KMS-11 (cell line): ENCODE measurements at regions not wholly inside any gene's neighbourhood (a gene's known extent, or its start where the extent isn't known, plus 50 kb on each side); places are given as distances from the start of the nearest gene placed in this dataset.
"Not testable (repeated sequence)": the region's sequence is repeated elsewhere in the genome, so short reads cannot be mapped to it uniquely, and the experiment has no call there.

Source experiments
- H2AFZ ChIP-seq: fragments of 200-600 bp; sonication (generic); 2 replicates; pipeline ENCODE4 v1.6.1; 2016; ENCODE audit warnings: antibody characterized with exemption, mixed run types, low read depth
- H3K27ac ChIP-seq: fragments of 200-600 bp; sonication (generic); 2 replicates; pipeline ENCODE4 v1.6.1; 2016; ENCODE audit warnings: mild to moderate bottlenecking, mixed run types
- H3K27me3 ChIP-seq: fragments of 200-600 bp; sonication (generic); 2 replicates; pipeline ENCODE4 v1.6.1; 2017; ENCODE audit warnings: mild to moderate bottlenecking, low read depth, mixed run types, moderate library complexity; ENCODE audit not compliant: insufficient read depth
- H3K36me3 ChIP-seq: fragments of 200-600 bp; sonication (generic); 2 replicates; pipeline ENCODE4 v1.6.1; 2017; ENCODE audit warnings: mild to moderate bottlenecking, mixed run types; ENCODE audit not compliant: insufficient read depth
- H3K4me1 ChIP-seq: fragments of 200-600 bp; sonication (generic); 2 replicates; pipeline ENCODE4 v1.6.1; 2016; ENCODE audit warnings: mild to moderate bottlenecking, low read depth, mixed run types; ENCODE audit not compliant: poor library complexity, severe bottlenecking
- H3K4me2 ChIP-seq: fragments of 200-600 bp; sonication (generic); 2 replicates; pipeline ENCODE4 v1.7.0; 2016; ENCODE audit warnings: mild to moderate bottlenecking, mixed run types
- H3K4me3 ChIP-seq: fragments of 200-600 bp; sonication (generic); IDR thresholded peaks from 2 replicates; pipeline ENCODE4 v1.6.1; 2017; ENCODE audit warnings: low read depth, low read length, mixed read lengths; ENCODE audit not compliant: insufficient read depth
- H3K79me2 ChIP-seq: fragments of 200-600 bp; sonication (generic); 2 replicates; pipeline ENCODE4 v1.6.1; 2016; ENCODE audit warnings: low read depth, mixed run types; ENCODE audit not compliant: insufficient read depth
- H3K9ac ChIP-seq: fragments of 200-600 bp; sonication (generic); 2 replicates; pipeline ENCODE4 v1.6.1; 2016; ENCODE audit warnings: mild to moderate bottlenecking, mixed run types
- H4K20me1 ChIP-seq: fragments of 200-600 bp; sonication (generic); 2 replicates; pipeline ENCODE4 v1.6.1; 2016; ENCODE audit warnings: mild to moderate bottlenecking, mixed run types; ENCODE audit not compliant: insufficient read depth
- CTCF ChIP-seq: fragments of 200-600 bp; sonication (generic); conservative IDR thresholded peaks from 2 replicates; pipeline ENCODE4 v1.6.1; 2017; ENCODE audit warnings: low read depth, mild to moderate bottlenecking, antibody characterized with exemption, low read length, moderate library complexity, mixed read lengths

GRCh38 chr6:139699911-139700310 lies 325.5 kb upstream of the CITED2 start:
- Histone ChIP-seq H3K4me3 (no peak overlapping the region), H3K4me2 (no peak overlapping the region), H4K20me1 (no peaks in the 10 kb centered on the region), H3K27me3 (no peaks in the 10 kb centered on the region), H2AFZ (no peak overlapping the region), H3K36me3 (no peaks in the 10 kb centered on the region), H3K27ac (no peak overlapping the region), H3K79me2 (no peaks in the 10 kb centered on the region), H3K4me1 (no peaks in the 10 kb centered on the region), H3K9ac (no peak overlapping the region)
- no peak for TF ChIP-seq CTCF

- TF ChIP-seq CTCF: no peak
- Histone ChIP-seq H3K4me2 (no peak overlapping the region), H3K9ac (no peak overlapping the region), H2AFZ (no peak overlapping the region), H3K4me1 (no peaks in the 10 kb centered on the region), H4K20me1 (no peaks in the 10 kb centered on the region), H3K36me3 (no peaks in the 10 kb centered on the region), H3K79me2 (no peaks in the 10 kb centered on the region), H3K27ac (no peak overlapping the region), H3K27me3 (no peaks in the 10 kb centered on the region), H3K4me3 (no peak overlapping the region)
Measured at GRCh38 chr6:139699335-139699734, 324.9 kb upstream of the CITED2 start.

GRCh38 chr6:139698526-139699176 lies 324.2 kb upstream of the CITED2 start:
- no peaks in the 10 kb centered on the region for H4K20me1 ChIP-seq
- H3K4me1 ChIP-seq: no peaks in the 10 kb centered on the region
- H3K79me2 ChIP-seq: no peaks in the 10 kb centered on the region
- H3K27ac ChIP-seq: no peak overlapping the region
- H3K36me3 ChIP-seq: no peaks in the 10 kb centered on the region
- H3K4me2 ChIP-seq: no peak overlapping the region
- no peaks in the 10 kb centered on the region for H3K27me3 ChIP-seq
- H3K4me3 ChIP-seq: no peak overlapping the region
- no peak overlapping the region for H2AFZ ChIP-seq
- H3K9ac ChIP-seq: no peak overlapping the region
- TF ChIP-seq CTCF: no peak

GRCh38 chr6:139697856-139698255 lies 323.4 kb upstream of the CITED2 start:
- not testable (repeated sequence) for H4K20me1 ChIP-seq, H3K27me3 ChIP-seq, H3K4me1 ChIP-seq, H3K36me3 ChIP-seq, H2AFZ ChIP-seq, H3K79me2 ChIP-seq, H3K27ac ChIP-seq, H3K4me2 ChIP-seq, H3K9ac ChIP-seq, H3K4me3 ChIP-seq

- H2AFZ ChIP-seq, H3K27me3 ChIP-seq, H3K36me3 ChIP-seq, H3K27ac ChIP-seq, H4K20me1 ChIP-seq, H3K4me2 ChIP-seq, H3K79me2 ChIP-seq, H3K9ac ChIP-seq, H3K4me1 ChIP-seq, H3K4me3 ChIP-seq: not testable (repeated sequence)
Measured at GRCh38 chr6:139696991-139697390, 322.5 kb upstream of the CITED2 start.
